Midbrain (tissue), 1 donor: ENCODE measurements at regions not wholly inside any gene's neighbourhood (a gene's known extent, or its start where the extent isn't known, plus 50 kb on each side); places are given as distances from the start of the nearest gene placed in this dataset.

Experiments
- DNase-seq: peaks from one replicate; lab custom pipeline; 2025; lab: John Stamatoyannopoulos, UW

DNA sequence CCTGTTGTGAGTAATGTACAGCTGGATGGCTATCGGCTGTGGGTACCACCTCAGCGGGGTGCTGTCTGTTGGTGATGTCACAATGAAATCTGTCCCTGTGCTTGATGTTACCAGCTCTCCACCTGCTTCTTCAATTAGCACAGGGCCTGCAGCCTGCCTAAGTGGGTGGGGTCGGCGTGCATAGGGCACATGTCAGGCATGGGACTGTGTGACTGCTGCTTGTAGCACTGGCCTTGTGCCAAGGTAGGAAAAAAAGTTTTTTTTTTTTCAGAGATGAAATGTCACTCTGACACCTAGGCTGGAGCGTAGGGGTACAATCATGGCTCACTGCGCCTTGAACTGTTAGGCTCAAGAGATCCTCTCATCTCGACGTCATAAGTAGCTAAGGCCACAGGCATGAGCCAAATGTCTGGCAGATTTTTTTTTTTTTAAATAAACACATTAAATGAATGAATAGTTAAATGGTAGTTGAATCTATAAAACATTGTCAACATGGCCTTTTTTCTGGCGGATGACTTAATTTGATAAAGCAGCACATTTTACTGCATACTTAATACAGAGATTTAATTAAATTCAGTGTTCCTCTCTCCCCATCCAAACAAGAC lies 222.5 kb downstream of the NXNL2 start:
- no peak for DNase-seq

DNA sequence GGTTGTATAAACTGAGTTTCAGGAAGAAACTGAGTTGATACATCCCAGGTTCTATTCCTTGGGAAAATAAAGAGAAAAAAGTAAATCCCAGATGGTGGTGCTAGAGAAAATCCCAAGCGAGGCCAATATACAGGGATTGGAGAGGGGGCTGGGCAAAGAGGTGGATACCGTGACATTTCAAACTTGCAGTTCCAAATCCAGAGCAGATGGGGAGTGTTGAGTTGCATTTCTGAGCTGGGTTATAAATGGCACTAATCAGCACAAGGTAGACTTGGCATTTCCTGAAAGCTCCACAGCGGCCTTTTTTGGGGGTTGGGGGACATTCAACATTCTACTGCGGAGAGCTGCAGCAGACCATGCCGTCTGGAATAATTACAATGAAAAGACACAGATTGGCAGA lies 224.4 kb downstream of the NXNL2 start:
- DNase-seq = no peak

DNA sequence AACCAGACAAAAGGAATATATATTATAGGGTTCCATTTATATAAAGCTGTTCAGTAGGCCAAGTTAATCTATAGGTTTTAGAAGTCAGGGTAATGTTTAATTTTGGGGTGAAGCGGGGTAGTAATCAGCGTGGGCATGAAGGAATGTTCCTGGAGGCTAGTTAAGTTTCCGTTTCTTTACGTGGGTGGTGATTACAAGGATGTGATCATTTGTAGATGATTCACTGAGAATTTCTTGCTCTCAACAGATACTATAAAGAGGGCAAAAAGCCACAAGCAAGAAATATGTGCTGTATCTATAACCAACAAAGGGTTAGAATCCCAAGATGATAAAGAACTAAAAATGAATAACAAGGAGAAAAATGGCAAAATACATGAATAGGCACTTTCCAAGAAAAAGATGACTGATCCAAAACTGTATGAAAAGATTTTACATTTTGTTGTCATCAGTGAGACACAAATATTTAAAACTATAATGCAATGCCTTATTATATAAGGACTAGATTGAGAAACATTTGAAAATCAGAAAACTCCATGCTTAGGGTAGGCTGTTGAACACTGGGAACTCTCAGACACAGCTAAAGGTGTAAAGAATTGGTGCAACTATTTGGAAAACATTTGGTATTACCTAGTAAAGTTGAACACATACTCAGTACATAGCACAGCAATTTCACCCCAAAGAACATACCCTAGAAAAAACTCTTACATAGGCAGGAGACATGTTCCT lies 224.3 kb upstream of the S1PR3 start:
- DNase-seq = no peak

DNA sequence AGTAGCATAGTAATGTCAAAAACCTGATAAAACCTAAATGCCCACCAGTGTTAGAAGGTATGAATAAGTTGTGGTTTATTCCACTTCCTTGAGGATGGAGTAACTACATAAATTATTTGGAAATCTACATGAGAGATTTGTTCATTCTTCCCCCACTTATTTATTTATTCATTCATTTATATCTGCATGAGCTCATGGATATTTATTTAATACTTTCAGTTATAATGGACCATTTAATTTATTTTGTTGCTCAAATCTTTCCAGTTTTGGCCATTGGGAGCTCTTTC lies 223.8 kb upstream of the S1PR3 start:
- no peak for DNase-seq

DNA sequence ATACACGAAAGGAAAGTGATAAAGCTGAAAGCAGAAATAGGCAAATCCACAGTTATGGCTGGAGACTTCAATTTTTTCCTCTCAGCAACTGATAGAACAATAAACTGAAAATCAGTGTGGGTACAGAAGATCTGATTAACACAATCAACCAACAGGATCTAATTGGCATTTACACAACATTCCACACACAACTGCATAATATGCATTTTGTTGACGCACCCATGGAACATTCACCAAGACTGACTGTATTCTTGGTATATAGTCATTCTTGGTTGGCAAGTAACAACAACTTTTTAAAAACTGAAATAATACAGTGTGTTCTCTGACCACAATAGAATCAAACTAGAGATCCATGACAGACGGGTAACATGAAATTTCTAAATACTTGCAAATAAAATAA lies 218.7 kb upstream of the S1PR3 start:
- no peak for DNase-seq

DNA sequence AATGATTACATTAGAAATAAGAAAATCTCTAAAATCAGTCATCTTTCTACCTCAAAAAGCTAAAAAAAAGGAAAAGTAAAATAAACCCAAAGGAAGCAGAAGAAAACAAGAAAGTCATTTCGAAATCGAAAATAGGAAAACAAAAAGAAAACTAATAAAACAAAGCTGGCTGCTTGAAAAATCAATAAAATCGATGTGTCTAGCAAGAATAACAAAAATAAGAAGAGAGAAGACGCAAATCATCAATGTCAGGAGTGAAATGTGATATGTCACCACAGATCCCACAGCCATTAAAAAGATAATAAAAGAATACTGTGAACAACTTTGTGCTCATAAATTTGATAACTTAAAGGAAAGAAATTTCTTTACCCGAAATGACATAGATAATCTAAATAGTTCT lies 218.1 kb upstream of the S1PR3 start:
- DNase-seq = no peak

DNA sequence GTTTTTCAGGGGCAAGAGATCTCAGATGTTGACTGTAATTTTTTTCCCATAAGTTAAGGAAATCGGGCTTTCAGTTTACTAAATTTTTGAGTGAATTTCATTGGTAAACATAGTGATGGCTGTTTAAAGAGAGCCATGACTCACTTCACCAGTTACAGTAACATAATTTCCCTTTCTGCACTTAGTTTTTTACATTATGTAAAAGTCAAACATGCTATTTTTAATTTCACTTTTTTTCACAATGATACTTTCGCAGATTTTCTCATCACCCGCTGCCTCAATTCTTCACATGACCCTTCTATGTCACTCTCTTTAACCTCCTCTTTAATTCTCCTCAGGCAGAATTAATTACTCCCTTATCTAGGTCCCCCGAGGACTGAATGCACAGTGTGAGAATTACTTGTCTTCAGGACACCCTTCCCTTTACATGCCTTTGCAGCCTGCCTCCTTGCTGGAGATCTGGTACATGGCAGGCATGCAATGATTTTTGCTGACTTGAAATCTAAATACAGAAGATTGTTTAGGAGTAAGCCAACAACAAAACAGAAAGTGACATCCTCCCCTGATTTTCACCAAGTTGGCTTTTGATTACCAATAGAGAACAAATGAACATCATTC lies 217.5 kb upstream of the S1PR3 start:
- no peak for DNase-seq

DNA sequence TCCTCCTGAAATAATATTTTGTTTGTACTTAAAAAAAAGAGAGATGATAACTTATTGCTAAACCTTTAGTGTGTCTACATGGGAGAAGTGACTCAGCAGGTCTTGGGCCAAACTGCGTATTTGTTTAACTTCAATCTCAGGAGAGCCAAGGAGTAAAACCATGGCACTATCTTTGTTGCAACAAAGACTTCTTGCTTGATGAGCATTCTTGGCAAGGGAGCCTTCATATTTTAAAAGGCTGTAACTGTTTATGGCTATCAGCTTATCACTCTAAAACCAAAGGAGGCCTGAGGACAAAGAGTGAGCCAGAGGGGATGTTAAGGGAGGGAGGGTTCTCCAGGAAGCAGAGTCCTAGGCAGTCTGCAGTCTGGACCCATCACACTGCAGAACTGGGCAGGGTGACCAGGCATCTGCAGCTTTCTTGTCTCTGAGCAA lies 216.2 kb upstream of the S1PR3 start:
- DNase-seq = no peak

DNA sequence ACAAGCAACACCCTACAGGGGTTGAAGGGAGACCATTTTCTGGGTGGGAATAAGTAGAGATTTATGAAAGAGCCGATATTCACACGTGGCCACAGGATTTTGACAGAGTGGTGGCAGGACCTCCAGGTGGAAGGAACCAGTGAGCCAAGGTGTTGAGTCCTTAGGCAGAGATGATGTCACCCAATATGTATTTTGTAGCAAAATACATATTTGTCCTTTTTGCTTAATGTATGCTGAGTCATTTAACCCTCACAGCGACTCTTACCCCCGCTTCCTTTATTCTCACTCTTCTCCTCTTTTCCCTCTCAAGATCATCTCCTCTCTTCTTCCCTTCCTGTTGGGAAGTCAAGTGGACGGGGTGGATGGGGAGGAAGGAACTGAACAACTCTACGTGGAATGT lies 215.7 kb upstream of the S1PR3 start:
- no peak for DNase-seq

DNA sequence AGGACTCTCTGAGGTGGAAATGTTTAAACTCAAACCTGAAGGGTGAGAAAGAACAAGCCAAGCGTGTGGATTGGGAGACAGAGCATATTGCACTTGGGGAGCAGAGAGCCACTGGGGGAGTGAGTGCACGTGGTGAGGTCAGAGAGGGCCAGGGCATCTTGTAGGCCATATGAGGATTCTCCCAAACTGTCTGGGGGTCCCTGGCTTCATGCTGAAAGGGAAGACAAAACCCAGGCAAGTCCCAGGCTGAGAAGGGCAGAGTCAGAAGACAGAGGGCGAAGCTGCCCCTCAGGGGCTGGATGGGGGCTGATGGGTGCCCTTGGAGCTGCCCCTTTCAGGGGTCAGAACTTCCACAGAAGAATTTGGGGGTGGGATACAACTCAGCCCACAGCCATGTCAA lies 215.3 kb upstream of the S1PR3 start:
- DNase-seq = no peak

DNA sequence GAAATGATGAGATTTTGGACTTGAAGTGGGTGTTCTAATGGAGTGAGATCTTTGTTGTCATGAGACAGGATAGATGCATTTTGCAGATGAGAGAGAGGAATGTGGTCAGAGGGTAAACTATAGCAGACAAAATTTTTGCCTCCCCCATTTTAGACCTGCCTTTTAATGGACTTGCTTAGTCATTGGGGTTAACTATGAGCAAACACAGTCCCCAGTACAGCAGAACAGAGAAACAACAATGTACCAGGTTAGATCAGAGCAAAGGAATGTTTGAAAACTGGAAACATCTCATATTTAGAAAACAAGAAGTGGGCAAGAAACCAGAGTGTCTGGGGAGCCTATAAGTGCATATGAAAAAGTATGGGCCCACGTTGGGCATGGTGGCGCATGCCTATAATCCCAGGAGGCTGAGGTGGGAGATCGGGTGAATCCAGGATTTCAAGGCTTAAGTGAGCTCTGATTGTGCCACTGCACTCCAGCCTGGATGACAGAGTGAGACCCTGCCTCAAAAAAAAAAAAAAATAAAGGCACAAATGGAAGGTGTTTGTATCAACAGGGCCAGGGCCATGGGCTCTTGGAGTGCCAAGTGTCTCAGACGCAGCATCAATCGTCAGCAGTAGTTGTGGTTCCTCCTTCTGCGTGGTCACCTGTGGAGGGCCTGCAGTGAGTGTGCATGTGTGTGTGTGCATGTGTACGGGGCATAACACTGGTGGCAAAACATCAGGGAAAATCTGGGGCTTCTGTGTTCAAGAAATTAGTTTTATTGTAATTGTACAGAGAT lies 214.4 kb upstream of the S1PR3 start:
- DNase-seq = no peak

DNA sequence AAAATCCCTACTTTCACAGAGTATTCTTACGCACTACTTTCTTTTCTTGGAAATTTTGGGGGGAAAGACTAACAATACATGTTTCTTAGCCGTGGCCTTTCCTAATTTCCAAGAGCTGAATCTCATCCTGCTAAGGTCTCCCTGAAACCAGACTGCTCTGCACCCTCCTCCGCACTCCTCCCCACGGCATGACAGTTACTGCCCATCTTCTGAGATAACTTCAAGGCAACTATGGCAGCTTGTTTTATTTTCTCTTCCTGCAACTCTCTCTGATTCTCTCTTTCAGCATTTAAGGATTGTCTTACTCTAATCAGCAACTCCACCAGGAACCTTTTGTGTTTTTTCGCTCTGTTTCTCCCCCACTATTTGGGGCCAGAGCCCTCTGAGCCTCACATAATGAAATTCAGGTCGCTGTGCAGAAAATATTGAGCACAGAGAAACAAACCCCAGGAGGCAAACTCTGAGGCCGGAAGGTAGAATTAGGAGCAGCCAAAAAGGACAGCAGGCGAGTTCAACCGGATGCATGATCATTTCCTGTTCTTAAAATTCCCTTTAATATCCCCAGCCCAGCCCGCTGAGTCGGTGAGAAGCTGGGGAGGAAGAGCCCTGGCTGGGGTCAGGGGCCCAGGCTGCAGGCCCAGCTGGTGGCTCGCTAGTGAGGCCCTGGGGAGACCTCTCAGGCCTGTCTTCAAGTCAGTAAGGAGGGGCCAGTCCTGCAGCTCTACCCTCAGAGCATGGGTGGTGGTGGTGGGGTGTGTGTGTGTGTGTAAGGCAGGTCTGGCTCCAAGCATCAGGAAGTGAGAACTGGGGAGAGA lies 213.6 kb upstream of the S1PR3 start:
- no peak for DNase-seq

DNA sequence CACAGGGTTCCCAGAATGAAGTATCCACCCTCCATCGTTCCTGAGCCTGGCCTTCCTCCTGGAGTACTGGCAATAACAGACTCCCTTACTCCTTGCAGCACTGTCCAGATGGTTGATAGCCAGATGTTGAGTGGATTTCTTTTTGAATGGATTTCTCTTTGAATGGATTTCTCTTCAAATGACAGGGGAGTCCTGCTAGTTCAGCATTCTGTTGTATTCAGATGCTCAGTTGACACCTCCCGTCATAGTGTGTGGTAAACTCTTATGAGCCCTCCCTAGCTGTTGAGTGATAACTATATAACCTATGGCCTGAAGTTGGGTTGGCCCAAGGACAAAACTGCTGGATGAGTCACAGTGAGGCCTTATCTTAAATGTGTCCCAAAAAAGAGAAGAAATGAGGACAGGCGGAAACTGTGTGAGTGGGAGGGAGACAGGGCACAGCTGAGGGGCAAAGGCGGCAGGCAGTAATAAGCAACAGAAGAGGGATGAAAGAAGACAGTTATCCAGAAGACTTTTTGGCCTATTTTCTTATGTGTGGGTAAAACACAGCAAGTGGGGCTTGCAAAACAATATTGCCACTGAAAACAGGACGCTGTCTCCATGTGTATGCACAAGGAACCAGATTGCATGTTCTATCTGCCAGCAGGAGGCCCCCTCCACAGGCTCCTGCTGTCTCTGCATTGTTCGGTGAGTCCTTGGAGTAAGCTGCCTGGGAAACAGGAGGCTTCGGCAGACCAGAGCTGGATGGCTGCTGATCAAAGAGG lies 209.5 kb upstream of the S1PR3 start:
- DNase-seq = no peak

DNA sequence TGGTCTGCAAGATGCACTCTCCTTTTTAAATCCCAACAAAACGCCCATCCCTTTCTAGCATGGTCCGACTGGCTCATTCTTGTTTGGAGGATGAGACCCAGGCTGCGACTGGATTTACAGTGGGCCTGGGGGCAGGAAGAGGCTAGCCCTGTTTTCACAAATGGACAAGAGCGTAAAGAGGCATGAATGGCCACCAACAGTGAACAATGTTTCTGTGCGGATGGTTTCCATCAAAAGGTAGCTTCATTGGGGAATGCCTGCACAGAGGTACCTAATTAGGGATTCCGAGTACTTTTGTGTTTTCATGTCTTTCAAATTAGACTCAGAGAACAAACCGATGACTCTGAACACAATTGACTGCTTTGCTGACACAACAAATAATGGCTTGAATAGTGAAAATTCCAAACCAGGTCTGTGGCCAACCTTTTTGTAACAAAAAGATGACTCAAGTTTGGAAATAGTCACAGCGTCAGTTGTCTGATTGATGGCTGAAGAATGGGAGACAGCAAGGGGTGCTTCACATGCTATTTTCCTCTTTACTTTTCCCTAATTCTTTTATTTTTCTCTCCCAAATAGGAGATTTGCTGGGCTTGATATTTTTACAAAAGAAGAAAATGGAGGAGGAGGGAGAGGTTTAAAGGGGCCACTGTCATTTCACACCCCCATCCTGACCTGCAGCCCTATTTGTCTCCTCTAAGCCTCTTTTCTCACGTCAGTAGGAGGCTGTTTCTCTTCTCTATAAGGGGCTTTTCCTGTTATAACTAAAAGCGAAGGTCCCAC lies 208.1 kb upstream of the S1PR3 start:
- DNase-seq = no peak

DNA sequence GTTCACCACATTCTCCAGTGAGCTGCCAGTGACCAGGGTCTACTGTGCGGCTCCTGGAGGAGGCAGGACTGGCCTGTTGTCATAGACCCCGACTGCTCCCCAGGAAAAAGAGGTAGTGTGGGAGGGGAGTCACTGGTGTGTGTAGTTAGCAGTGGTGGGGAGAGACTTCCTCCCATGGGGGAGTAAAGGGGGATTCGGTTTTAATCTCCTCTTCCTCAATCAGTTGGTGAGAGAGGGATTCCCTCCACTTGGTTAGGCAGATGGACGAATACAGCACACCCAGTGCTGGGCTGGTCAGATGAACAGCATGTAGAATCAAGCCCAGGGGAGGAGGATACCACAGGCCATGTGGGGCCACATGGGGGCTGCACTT lies 207.6 kb upstream of the S1PR3 start:
- no peak for DNase-seq

DNA sequence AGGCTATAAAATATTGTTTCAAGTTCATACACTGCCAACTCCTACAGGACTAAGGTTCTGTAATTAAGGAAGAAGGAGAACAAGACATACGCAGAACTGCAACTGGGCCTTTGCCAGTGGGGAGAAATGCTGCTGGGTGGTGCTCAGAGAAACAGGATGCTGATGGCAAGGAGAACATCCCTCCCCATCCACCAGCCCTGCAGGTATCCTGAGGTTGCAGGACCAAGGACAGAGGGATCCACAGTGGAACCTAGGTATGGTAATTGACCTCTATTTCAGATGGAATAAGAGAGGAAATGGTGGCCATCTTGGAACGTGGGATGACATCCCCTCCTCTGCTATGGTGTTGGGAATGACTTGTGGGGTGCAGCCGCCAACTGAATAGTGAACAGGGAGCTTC lies 206.3 kb upstream of the S1PR3 start:
- DNase-seq = no peak

DNA sequence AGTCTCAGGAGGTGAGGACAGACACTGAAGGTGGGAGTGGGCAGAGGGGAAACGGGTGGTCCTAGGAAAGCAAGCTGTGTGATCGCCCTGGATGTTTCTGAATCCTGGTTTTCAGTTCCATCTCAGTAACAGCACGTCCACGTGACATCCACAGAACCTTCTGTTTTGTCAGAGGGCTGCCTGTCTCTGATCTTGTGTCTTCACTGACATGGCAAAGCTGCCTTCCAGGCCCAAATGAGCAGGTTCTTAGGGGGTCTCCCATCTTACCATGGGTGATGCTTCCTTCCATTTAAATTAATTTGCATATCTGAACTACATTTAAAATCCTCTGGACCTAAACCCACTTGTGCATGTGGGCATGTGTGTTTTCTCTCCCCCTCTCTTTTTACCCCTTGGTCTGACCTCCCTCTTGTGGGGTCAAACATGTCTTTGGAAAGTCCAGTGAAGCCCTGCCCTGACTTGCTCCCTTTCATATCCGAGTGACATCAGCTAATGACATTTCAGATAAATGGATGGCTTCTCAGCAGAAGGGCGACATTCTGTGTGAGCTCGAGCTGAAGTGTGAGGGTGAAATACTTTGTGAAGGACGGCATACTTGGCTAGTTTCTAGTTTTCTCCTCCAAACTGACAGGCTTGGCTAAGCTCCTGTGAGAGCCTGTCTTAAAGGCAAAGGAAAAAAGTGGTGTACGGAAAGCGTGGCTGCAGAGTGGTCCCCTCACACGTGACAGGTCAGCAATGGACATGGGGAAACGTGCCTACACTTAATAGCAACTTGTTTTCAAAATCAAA lies 204.8 kb upstream of the S1PR3 start:
- no peak for DNase-seq

DNA sequence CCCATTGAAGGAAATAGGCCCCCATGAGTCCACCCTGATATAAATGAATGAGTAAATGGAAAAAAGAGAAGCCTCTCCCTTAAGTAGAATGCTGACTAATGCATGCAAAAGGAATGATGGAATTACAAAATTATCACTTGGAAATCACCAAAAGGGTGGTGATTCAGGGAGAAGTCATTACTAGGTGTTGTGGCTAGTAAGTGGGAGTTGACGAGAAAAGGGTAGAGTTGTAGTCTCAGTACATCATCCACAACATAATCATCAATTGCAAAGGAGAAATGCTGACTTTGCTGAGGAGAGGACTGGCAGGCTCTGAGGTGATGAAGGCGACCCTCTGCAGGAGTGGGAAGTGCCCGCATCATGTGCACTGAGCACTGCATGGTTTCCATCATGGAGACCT lies 201.5 kb upstream of the S1PR3 start:
- DNase-seq = no peak

DNA sequence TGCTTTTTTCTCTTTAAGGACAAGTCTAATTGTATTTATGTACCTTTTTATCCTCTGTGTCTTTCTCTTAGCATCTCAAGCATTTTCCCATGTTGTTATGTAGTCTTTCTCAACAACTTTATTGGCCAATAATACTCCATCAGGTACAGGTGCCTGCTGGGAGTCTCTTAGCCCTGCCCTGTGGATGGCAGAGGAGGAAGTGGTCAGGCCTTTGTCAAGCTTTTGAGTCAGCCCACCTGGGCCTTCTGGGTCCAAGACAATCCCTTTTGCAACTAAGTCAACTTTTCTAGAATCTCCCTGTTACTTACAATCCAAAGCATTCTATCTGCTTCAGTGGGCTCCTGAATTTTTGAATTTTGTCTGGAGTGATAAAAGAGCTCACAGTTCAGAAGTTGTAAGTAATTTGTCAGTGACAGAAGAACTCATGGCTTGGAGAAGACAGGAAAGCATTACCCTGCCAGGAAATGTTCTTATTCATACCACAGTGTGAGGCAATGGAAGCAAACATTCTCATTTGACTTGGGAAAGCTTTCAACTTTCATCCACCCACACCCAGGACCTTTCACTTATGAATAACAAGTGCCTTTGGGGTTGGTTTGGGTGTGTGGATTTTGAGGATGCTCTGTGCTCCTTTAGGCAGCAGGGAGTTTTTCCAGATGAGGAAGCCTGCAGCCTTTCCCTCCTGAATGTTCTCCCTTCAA lies 200.0 kb upstream of the S1PR3 start:
- DNase-seq = no peak
